ENCODE measurements at regions not wholly inside any gene's neighbourhood (a gene's known extent, or its start where the extent isn't known, plus 50 kb on each side); places are given as distances from the start of the nearest gene placed in this dataset.
"Not testable (repeated sequence)": the region's sequence is repeated elsewhere in the genome, so short reads cannot be mapped to it uniquely, and the experiment has no call there.

GRCh38 chr11:116051494-116051893 is 547.3 kb upstream of the CADM1 start:
- no peaks in the 10 kb centered on the region for H3K36me3 ChIP-seq (ENCODE audit: control insufficient read depth in 3 of 3, insufficient read depth in 3 of 3, low read length in 3 of 3)

GRCh38 chr11:116049383-116049782 is 545.2 kb upstream of the CADM1 start:
- Histone ChIP-seq H3K27ac (ENCODE audit: low read depth, low read length) (no peak overlapping the region), H3K36me3 (ENCODE audit: control insufficient read depth in 3 of 3, insufficient read depth in 3 of 3, low read length in 3 of 3) (no peaks in the 10 kb centered on the region), H3K4me1 (ENCODE audit: control insufficient read depth in 3 of 3, insufficient read depth in 3 of 3, low read length in 3 of 3) (no peaks in the 10 kb centered on the region), H3K27me3 (ENCODE audit: control insufficient read depth in 3 of 3, insufficient read depth in 3 of 3, low read length in 3 of 3) (peaks cover under 1 to 24% (median 7%) of the 10 kb centered on the region in 3 donors), H3K9ac (ENCODE audit: low read depth in 1 of 3, low read length in 3 of 3) (no peak overlapping the region), H3K4me3 (ENCODE audit: low read length in 3 of 3) (no peak overlapping the region), H3K9me3 (ENCODE audit: control insufficient read depth in 3 of 3, low read length in 3 of 3) (no peaks in the 10 kb centered on the region)

More at GRCh38 chr11:116051494-116051893, 547.3 kb upstream of the CADM1 start:
- no peaks in the 10 kb centered on the region for H3K9me3 ChIP-seq (ENCODE audit: control insufficient read depth in 3 of 3, low read length in 3 of 3)
- H3K4me3 ChIP-seq (ENCODE audit: low read length in 3 of 3): no peak overlapping the region
- no peak overlapping the region for H3K9ac ChIP-seq (ENCODE audit: low read depth in 1 of 3, low read length in 3 of 3)
- no peaks in the 10 kb centered on the region for H3K4me1 ChIP-seq (ENCODE audit: control insufficient read depth in 3 of 3, insufficient read depth in 3 of 3, low read length in 3 of 3)
- no peak overlapping the region for H3K27ac ChIP-seq (ENCODE audit: low read depth, low read length)
- peaks cover 6 to 19% (median 8%) of the 10 kb centered on the region in 3 donors for H3K27me3 ChIP-seq (ENCODE audit: control insufficient read depth in 3 of 3, insufficient read depth in 3 of 3, low read length in 3 of 3)

- H3K27me3 ChIP-seq (ENCODE audit: control insufficient read depth in 3 of 3, insufficient read depth in 3 of 3, low read length in 3 of 3): peaks cover 0 to 18% (median 3%) of the 10 kb centered on the region in 3 donors
Measured at GRCh38 chr11:116046127-116046526, 541.9 kb upstream of the CADM1 start.

GRCh38 chr11:116044941-116045340 is 540.7 kb upstream of the CADM1 start:
- H3K27ac ChIP-seq (ENCODE audit: low read depth, low read length): no peak overlapping the region
- H3K4me3 ChIP-seq (ENCODE audit: low read length in 3 of 3): no peak overlapping the region
- no peaks in the 10 kb centered on the region for H3K4me1 ChIP-seq (ENCODE audit: control insufficient read depth in 3 of 3, insufficient read depth in 3 of 3, low read length in 3 of 3)
- peaks cover 0 to 18% (median 3%) of the 10 kb centered on the region in 3 donors for H3K27me3 ChIP-seq (ENCODE audit: control insufficient read depth in 3 of 3, insufficient read depth in 3 of 3, low read length in 3 of 3)
- H3K36me3 ChIP-seq (ENCODE audit: control insufficient read depth in 3 of 3, insufficient read depth in 3 of 3, low read length in 3 of 3): no peaks in the 10 kb centered on the region
- no peaks in the 10 kb centered on the region for H3K9me3 ChIP-seq (ENCODE audit: control insufficient read depth in 3 of 3, low read length in 3 of 3)
- no peak overlapping the region for H3K9ac ChIP-seq (ENCODE audit: low read depth in 1 of 3, low read length in 3 of 3)

More at GRCh38 chr11:116046127-116046526, 541.9 kb upstream of the CADM1 start:
- Histone ChIP-seq H3K4me1 (ENCODE audit: control insufficient read depth in 3 of 3, insufficient read depth in 3 of 3, low read length in 3 of 3) (no peaks in the 10 kb centered on the region), H3K36me3 (ENCODE audit: control insufficient read depth in 3 of 3, insufficient read depth in 3 of 3, low read length in 3 of 3) (no peaks in the 10 kb centered on the region), H3K9ac (ENCODE audit: low read depth in 1 of 3, low read length in 3 of 3) (no peak overlapping the region), H3K27ac (ENCODE audit: low read depth, low read length) (no peak overlapping the region), H3K4me3 (ENCODE audit: low read length in 3 of 3) (no peak overlapping the region), H3K9me3 (ENCODE audit: control insufficient read depth in 3 of 3, low read length in 3 of 3) (no peaks in the 10 kb centered on the region)

DNA sequence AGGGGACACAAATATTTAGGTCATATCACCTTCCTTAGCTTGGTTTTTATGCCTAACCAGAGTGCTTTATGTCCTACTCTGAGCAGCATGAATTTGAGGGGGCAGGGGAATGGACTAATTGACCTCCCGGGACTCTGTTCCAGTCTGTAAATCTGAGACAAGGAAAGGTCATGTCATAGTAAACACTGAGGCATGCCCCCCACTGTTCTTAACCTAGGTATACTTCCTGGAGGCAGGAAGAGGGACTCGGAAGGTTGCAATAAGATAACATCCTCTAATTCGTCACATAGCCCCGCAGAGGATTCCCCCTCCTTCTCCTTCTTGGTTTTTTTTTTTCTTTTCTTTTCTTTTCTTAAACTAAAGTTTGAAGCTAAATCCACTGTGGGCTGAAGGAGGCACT is 540.3 kb upstream of the CADM1 start:
- no peaks in the 10 kb centered on the region for H3K4me1 ChIP-seq (ENCODE audit: control insufficient read depth in 3 of 3, insufficient read depth in 3 of 3, low read length in 3 of 3)
- H3K9ac ChIP-seq (ENCODE audit: low read depth in 1 of 3, low read length in 3 of 3): no peak overlapping the region
- no peaks in the 10 kb centered on the region for H3K36me3 ChIP-seq (ENCODE audit: control insufficient read depth in 3 of 3, insufficient read depth in 3 of 3, low read length in 3 of 3)
- no peaks in the 10 kb centered on the region for H3K9me3 ChIP-seq (ENCODE audit: control insufficient read depth in 3 of 3, low read length in 3 of 3)
- H3K27me3 ChIP-seq (ENCODE audit: control insufficient read depth in 3 of 3, insufficient read depth in 3 of 3, low read length in 3 of 3): peaks cover 0 to 18% (median 3%) of the 10 kb centered on the region in 3 donors
- H3K4me3 ChIP-seq (ENCODE audit: low read length in 3 of 3): no peak overlapping the region
- H3K27ac ChIP-seq (ENCODE audit: low read depth, low read length): no peak overlapping the region

DNA sequence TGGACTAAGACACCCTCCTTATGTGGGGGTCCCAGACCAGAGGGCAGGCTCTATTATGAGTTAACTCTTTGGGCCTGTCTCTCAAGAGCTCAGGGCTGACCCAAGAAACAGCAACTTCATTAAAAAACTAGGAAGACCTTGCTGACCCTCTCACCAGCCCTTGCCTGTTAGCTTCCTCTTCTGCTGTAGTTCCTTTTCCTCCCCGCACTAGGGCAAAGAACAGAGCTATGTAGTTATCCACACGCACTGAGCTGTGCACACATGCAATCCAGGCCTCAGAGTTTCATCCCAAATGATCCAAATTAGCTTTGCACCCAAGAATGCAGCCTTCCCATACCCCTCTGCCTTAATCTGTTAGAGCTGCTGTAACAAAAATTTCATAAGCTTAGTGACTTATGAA is 539.6 kb upstream of the CADM1 start:
- Histone ChIP-seq H3K9me3 (ENCODE audit: control insufficient read depth in 3 of 3, low read length in 3 of 3) (no peaks in the 10 kb centered on the region), H3K4me1 (ENCODE audit: control insufficient read depth in 3 of 3, insufficient read depth in 3 of 3, low read length in 3 of 3) (no peaks in the 10 kb centered on the region), H3K27ac (ENCODE audit: low read depth, low read length) (no peak overlapping the region), H3K4me3 (ENCODE audit: low read length in 3 of 3) (no peak overlapping the region), H3K9ac (ENCODE audit: low read depth in 1 of 3, low read length in 3 of 3) (no peak overlapping the region), H3K27me3 (ENCODE audit: control insufficient read depth in 3 of 3, insufficient read depth in 3 of 3, low read length in 3 of 3) (peaks cover 0 to 18% (median 3%) of the 10 kb centered on the region in 3 donors), H3K36me3 (ENCODE audit: control insufficient read depth in 3 of 3, insufficient read depth in 3 of 3, low read length in 3 of 3) (no peaks in the 10 kb centered on the region)

DNA sequence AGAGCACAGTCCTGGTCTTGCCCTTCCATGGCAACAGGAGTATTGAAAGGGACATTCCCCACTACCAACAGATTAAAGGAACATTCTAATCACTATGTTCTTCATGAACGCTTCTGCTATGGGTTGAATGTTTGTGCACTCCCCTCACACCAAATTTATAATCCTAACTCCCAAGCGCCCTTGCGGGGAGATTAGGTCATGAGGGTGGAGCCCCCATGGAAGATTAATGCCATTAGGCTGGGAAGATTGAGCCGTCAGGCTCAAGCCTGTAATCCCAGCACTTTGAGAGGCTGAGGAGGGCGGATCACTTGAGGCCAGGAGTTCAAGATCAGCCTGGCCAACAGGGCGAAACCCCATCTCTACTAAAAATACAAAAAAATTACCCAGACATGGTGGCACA is 538.8 kb upstream of the CADM1 start:
- not testable (repeated sequence) for H3K4me1 ChIP-seq (ENCODE audit: control insufficient read depth in 3 of 3, insufficient read depth in 3 of 3, low read length in 3 of 3); H3K9ac ChIP-seq (ENCODE audit: low read depth in 1 of 3, low read length in 3 of 3); H3K4me3 ChIP-seq (ENCODE audit: low read length in 3 of 3); H3K36me3 ChIP-seq (ENCODE audit: control insufficient read depth in 3 of 3, insufficient read depth in 3 of 3, low read length in 3 of 3); H3K9me3 ChIP-seq (ENCODE audit: control insufficient read depth in 3 of 3, low read length in 3 of 3); H3K27ac ChIP-seq (ENCODE audit: low read depth, low read length)
- peaks cover 0 to 18% (median 3%) of the 10 kb centered on the region in 3 donors for H3K27me3 ChIP-seq (ENCODE audit: control insufficient read depth in 3 of 3, insufficient read depth in 3 of 3, low read length in 3 of 3)

GRCh38 chr11:116042146-116042545 is 537.9 kb upstream of the CADM1 start:
- Histone ChIP-seq H3K27ac (ENCODE audit: low read depth, low read length) (no peak overlapping the region), H3K9me3 (ENCODE audit: control insufficient read depth in 3 of 3, low read length in 3 of 3) (no peaks in the 10 kb centered on the region), H3K27me3 (ENCODE audit: control insufficient read depth in 3 of 3, insufficient read depth in 3 of 3, low read length in 3 of 3) (peaks cover 0 to 18% (median 3%) of the 10 kb centered on the region in 3 donors), H3K9ac (ENCODE audit: low read depth in 1 of 3, low read length in 3 of 3) (no peak overlapping the region), H3K36me3 (ENCODE audit: control insufficient read depth in 3 of 3, insufficient read depth in 3 of 3, low read length in 3 of 3) (no peaks in the 10 kb centered on the region), H3K4me3 (ENCODE audit: low read length in 3 of 3) (no peak overlapping the region), H3K4me1 (ENCODE audit: control insufficient read depth in 3 of 3, insufficient read depth in 3 of 3, low read length in 3 of 3) (no peaks in the 10 kb centered on the region)

DNA sequence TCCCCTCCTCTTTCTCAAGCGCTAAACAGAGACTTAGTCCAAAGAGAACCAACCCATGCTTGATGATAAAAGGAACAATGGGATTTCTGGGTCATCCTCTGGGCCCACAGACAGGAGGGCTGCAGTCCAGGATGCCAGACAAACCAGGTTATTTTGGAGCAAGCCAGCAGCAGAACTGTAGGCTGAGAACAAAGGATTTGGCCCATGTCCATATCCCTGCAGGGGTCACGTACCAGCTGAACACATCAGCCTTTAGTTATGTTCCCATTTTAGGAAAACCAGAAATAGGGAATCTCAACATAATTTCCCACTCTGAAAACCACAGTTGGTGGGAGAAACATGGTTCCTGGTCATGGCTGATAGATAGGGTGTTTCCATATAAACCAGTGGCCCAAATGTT is 533.6 kb upstream of the CADM1 start:
- Histone ChIP-seq H3K4me1 (ENCODE audit: control insufficient read depth in 3 of 3, insufficient read depth in 3 of 3, low read length in 3 of 3) (no peaks in the 10 kb centered on the region), H3K9ac (ENCODE audit: low read depth in 1 of 3, low read length in 3 of 3) (no peak overlapping the region), H3K36me3 (ENCODE audit: control insufficient read depth in 3 of 3, insufficient read depth in 3 of 3, low read length in 3 of 3) (no peaks in the 10 kb centered on the region), H3K4me3 (ENCODE audit: low read length in 3 of 3) (no peak overlapping the region), H3K9me3 (ENCODE audit: control insufficient read depth in 3 of 3, low read length in 3 of 3) (no peaks in the 10 kb centered on the region), H3K27ac (ENCODE audit: low read depth, low read length) (no peak overlapping the region), H3K27me3 (ENCODE audit: control insufficient read depth in 3 of 3, insufficient read depth in 3 of 3, low read length in 3 of 3) (no peaks in the 10 kb centered on the region)

DNA sequence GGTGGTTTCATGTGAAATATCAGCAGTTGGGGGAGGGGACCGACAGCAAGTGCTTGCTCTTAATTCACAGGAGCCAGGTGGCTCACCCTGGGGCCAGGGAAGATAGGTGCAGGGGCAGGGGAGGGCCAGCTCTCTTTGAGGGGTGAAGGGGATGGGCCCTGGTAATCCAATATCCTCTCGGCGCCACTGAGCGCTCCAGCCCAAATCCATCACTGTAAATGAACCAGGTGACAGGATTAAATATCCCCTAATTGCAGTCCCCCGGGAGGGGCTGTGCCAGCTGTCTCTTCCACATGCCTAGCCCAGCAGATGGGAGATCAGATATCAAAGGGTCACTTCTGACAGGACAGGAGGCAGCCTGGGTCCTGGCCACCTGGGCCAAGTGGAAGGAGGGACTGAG is 531.8 kb upstream of the CADM1 start:
- Histone ChIP-seq H3K4me3 (ENCODE audit: low read length in 3 of 3) (no peak overlapping the region), H3K9ac (ENCODE audit: low read depth in 1 of 3, low read length in 3 of 3) (no peak overlapping the region), H3K36me3 (ENCODE audit: control insufficient read depth in 3 of 3, insufficient read depth in 3 of 3, low read length in 3 of 3) (no peaks in the 10 kb centered on the region), H3K4me1 (ENCODE audit: control insufficient read depth in 3 of 3, insufficient read depth in 3 of 3, low read length in 3 of 3) (no peaks in the 10 kb centered on the region), H3K27ac (ENCODE audit: low read depth, low read length) (no peak overlapping the region), H3K9me3 (ENCODE audit: control insufficient read depth in 3 of 3, low read length in 3 of 3) (no peaks in the 10 kb centered on the region), H3K27me3 (ENCODE audit: control insufficient read depth in 3 of 3, insufficient read depth in 3 of 3, low read length in 3 of 3) (no peaks in the 10 kb centered on the region)

Data from skeletal muscle tissue (tissue), 3 donors.